T-helper 9 cell (primary cell): ENCODE measurements at regions not wholly inside any gene's neighbourhood (a gene's known extent, or its start where the extent isn't known, plus 50 kb on each side); places are given as distances from the start of the nearest gene placed in this dataset.
"Not testable (repeated sequence)": the region's sequence is repeated elsewhere in the genome, so short reads cannot be mapped to it uniquely, and the experiment has no call there.

ENCODE experiments used
- DNase-seq: peaks from one replicate; pipeline ENCODE4 v3.0.0-alpha.2; 2020

DNA sequence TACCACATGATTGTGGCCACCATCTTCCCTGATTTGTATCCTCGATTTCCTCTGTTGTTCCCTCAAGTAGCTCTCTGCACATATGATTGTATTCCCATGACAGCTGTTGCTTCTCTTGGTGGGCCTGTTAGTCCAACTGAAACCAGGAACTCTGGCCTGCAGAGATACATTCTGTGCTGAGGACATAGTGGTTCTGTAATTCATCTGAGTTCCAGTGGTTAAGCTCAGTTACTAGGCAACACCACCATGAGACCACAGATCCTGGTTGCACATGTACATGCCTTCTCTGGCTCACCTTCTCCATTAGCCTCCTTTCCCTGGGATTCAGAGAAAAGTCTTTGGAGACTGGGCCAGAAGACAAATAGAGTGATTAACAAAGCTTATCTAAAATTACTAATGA lies 172.1 kb upstream of the SLC7A11 start:
- DNase-seq, result no peak

- DNase-seq, result no peak
These were observed 171.1 kb upstream of the SLC7A11 start for GRCh38 chr4:138413273-138413672.

DNA sequence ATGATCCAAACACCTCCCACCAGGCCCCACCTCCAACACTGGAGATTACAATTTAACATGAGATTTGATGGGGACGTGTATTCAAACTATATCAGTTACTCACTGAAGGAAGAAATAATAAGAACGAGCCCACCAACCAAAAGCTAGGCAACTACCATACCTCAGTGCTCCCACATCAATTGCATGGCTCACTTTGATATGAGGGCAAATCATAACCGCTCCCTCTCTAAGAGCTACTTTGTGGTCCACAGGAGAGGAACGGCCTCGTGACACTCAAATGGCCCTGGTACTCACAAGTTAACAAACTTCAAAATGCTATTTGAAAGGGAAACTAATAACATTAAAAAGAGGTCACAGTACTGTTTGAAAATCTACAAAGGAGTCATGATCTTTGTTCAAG lies 170.7 kb upstream of the SLC7A11 start:
- no peak for DNase-seq

DNA sequence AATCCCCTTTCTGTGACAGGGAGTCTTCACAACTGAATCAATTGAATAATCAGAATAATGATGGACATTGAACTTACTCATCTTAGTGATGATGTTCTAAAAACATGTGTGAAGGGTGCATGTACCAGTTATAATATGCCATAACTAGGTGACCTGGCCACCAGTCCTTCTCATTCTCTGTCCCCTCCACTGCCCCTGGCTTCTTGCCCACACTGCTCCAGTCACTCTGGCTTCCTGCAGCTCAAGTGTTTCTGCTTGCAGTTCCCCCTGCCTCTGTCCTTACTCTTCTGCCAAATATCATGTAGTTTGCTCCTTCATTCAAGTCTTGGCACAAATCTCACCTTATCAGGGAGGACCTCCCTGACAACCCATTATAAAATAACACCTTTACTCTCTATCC lies 168.1 kb upstream of the SLC7A11 start:
- no peak for DNase-seq

- DNase-seq, result no peak
These were observed 167.5 kb upstream of the SLC7A11 start for GRCh38 chr4:138409670-138410069.

- DNase-seq, result no peak
These were observed 166.6 kb upstream of the SLC7A11 start for GRCh38 chr4:138408758-138409157.

DNA sequence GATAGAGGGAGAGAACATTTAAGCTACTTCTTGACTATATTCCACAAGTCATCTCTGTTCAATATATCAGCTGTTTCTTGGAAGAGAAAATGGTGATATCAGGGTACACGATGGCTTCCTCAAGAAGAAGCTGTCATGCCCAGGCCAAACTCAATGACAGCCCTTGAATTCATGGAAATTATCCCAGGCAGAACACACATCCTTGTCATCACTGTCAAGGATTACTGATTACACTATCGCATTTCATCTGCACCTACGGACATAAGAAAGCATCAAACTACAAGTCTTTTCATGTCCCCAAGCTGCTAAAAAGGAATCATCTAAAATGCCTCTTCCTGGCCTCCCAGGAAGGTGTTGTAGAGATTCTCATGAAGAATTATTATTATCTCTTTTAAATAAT lies 165.2 kb upstream of the SLC7A11 start:
- DNase-seq, result no peak

DNA sequence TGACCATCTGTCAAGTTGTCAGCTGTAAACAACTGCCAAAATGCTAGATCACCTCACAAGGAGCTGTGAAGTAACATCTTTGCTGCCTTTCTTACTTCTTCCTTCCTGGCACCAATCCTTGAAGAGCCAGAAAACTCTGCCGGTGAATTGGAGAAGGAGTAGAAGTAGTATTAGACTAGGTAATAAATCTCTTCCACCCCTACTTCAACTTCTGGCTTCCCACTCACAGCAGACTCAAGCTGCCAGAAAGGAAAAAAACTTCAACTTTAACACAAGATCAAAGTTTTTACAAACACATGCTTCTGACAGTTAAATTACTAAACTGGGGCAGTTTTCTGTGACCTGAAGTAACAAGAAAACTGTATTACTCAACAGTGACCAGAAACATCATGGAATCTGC lies 164.7 kb upstream of the SLC7A11 start:
- DNase-seq, result no peak

- DNase-seq, result no peak
These were observed 163.9 kb upstream of the SLC7A11 start for GRCh38 chr4:138405934-138406567.

- no peak for DNase-seq
These were observed 163.3 kb upstream of the SLC7A11 start for GRCh38 chr4:138405466-138405891.

- no peak for DNase-seq
These were observed 162.7 kb upstream of the SLC7A11 start for GRCh38 chr4:138404801-138405200.

DNA sequence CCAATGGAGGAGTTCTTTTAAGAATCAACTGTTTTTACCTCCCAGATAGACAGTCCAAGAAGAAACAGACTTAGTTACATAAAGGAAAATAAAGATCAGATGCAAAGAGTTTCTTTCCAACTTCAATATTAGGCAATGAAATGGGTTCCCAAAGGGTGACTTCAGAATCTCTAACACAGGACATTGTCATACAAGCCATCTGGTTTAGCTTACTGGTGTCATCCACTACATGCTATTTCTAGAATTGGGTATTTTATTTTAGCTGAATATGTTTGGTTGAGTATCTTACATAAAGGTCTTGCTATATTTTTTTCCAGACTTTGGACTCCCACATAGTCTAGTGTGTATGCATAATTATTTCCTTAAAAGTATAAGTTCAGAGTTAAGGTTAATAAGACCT lies 162.1 kb upstream of the SLC7A11 start:
- no peak for DNase-seq

DNA sequence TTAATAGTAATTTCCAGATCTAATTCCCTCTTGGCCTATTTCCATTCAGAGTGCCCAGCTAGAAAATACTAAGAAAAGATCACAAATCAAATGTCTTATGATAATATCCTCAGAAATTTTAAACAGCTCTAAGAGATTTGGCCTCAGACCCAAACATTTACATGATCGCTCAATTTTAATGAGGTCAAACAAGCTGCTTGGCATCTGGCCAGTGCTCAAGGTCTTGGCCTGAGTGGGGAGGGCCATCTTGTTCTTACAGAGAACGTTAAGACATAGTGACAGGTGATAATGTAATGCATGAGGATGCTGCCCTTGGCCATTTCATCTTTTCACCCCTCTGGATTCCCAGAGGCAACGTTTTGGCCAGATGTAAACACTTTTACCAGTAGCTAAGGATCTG lies 159.2 kb upstream of the SLC7A11 start:
- no peak for DNase-seq

GRCh38 chr4:138400543-138400942 lies 158.4 kb upstream of the SLC7A11 start:
- no peak for DNase-seq

DNA sequence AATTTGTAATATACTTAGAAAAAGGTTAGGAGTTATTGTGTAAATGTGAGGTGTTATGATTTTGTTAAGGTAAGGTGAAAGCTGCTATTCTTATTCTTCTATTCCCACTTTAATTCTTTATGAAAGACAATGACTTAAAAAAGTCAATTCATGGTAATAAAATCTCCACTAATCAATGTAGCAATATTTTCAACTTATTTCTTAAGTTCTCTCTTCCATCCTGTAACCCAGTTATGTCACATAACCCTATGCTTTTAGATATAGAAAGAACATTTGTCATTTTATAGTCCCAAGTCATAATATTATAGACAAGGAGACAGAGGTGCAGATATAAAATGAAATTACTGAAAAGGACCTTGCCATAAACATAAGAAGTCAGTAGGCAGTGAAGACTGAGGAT lies 157.9 kb upstream of the SLC7A11 start:
- no peak for DNase-seq

DNA sequence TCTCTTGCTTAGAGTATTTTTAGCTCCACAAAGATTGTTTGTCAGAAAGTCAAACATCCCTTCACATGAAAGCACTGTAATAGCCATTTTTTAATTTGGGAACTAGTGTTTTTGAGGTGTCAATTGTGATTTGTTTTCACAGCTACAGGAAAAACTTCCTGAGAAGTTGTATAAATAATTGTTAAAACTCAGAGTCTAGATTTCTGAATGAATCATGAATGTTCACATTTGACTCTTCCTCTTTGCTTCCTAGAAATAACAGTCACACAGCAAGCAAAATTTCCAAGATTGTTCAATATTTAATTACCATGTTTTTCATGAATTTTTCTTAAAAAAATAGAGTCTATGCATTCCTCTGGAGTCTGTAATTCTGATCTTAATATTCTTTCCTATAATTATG lies 156.9 kb upstream of the SLC7A11 start:
- no peak for DNase-seq

- no peak for DNase-seq
These were observed 156.2 kb upstream of the SLC7A11 start for GRCh38 chr4:138398322-138398721.

DNA sequence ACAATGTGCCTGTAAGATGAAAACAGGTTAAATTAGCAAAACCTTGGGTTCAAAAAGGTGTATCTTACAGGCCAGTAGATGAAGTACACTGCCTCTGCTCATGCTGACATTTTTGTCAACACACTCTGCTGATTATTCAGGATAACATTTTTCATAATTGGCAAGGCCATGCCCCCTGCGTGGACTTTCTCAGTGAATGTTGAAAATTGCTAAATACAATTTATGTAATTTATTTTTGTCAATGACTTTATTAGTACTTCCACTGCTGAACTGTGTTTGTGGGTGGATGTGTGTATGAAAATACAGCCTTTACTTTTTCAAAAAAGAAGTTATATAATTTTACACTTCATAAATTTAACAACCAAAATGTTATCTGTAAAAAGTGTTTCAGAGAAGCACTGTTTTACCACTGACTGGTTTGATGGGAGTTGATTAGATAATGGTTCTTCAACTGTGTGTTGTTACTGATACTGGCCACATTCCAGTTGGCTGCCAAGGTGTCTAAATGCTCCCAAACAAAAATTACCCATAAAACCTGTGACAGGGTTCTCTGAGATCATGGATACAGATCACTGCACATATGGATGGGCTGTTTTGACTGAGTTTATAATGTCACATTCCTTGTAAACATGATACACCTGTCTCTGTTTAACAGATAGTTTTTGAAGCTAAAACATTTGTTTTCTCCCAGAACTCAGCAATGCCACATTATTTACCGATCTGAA lies 151.9 kb upstream of the SLC7A11 start:
- DNase-seq, result no peak

DNA sequence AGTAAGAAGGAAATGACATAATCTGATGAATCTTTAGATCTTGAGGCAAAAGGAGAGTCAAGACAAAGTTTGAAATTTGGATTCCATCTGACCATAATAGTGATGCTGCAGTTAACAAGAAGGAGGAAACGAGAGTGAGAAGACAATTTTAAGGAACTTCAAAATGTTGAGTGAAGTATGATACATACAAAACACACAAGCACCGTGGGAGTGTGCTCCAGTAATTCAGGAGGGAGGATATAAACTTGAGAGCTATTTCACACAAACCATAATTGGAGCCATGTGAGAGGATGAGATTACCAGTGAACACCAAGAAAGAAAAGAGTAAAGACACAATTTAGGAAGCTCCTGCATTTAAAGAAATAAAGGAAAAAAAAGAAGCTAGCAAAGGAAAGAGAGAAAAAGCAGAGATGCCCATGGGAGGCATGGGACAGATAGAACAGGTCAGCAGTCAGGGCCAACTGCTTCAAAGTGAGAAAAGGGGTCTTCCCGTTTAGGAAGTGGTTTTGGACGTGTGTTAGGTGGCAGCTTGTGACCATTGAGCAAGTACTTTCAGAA lies 150.7 kb upstream of the SLC7A11 start:
- DNase-seq, result no peak

GRCh38 chr4:138389976-138390685 lies 148.0 kb upstream of the SLC7A11 start:
- DNase-seq, result no peak

DNA sequence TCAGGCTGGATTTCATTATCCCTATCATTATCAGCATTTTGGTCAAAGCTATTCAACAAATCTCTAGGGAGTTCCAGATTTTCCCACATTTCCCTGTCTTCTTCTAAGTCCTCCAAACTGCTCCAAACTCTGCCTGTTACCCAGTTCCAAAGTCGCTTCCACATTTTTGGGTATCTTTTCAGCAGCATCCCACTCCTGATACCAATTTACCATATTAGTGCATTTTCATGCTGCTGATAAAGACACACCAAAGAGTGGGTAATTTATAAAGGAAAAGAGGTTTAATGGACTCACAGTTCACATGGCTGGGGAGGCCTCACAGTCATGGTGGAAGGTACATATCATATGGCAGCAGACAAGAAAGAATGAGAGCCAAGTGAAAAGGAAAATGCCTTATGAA lies 132.8 kb upstream of the SLC7A11 start:
- no peak for DNase-seq

DNA sequence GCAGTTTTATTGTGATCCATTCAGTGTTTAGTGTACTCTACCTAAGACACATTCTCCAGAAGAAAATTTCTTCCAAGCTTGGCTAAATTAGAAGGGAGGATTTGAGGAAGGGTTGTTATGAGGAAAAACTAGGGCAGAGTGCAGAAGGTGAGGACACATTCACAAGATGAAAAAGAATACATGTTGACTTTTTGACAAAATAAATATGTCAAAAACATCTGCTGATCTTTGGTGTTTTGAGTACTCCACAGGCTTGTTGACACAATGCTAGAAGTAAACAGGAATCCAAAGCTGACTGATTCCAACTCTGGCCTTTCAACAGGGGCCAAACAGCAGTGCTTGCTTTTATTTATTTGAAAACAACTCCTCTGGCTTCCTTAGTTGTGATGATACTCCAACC lies 125.8 kb upstream of the SLC7A11 start:
- DNase-seq, result no peak

DNA sequence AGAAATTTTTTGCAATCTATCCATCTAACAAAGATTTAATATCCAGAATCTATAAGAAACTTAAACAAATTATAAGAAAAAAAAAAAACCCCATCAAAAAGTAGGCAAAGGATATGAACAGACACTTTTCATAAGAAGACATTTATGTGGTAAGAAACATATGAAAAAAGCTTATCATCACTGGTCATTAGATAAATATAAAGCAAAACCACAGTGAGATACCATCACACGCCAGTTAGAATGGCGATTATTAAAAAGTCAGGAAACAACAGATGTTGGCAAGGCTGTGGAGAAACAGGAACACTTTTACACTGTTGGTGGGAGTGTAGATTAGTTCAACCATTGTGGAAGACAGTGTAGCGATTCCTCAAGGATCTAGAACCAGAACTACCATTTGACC lies 110.3 kb upstream of the SLC7A11 start:
- DNase-seq, result not testable (repeated sequence)

- DNase-seq, result no peak
These were observed 105.9 kb upstream of the SLC7A11 start for GRCh38 chr4:138348055-138348454.
